GM21576 (cell line): ENCODE measurements at regions not wholly inside any gene's neighbourhood (a gene's known extent, or its start where the extent isn't known, plus 50 kb on each side); places are given as distances from the start of the nearest gene placed in this dataset.

ENCODE experiments used
- ATAC-seq: cut with Tn5 transposase; IDR thresholded peaks from one replicate; pipeline ENCODE4 v1.9.1; 2021; ENCODE audit warnings: mild to moderate bottlenecking, moderate library complexity; ENCODE audit not compliant: unreplicated experiment

DNA sequence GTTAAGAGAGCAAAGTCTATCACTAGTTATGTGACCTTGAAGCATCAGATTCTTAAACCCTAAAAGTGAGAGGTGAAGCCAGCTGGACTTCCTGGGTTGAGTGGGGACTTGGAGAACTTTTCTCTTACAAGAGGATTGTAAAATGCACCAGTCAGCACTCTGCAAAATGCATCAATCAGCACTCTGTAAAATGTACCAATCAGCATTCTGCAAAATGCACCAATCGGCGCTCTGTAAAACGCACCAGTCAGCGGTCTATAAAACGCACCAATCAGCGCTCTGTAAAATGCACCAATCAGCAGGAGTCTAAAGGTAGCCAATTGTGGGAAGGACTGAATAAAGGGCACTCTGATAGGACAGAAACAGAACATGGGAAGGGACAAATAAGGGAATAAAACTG is 291.6 kb upstream of the FAM98A start:
- no peak for ATAC-seq

GRCh38 chr2:33877348-33878016 is 278.4 kb upstream of the FAM98A start:
- no peak for ATAC-seq

GRCh38 chr2:33873076-33873605 is 274.0 kb upstream of the FAM98A start:
- ATAC-seq = no peak

DNA sequence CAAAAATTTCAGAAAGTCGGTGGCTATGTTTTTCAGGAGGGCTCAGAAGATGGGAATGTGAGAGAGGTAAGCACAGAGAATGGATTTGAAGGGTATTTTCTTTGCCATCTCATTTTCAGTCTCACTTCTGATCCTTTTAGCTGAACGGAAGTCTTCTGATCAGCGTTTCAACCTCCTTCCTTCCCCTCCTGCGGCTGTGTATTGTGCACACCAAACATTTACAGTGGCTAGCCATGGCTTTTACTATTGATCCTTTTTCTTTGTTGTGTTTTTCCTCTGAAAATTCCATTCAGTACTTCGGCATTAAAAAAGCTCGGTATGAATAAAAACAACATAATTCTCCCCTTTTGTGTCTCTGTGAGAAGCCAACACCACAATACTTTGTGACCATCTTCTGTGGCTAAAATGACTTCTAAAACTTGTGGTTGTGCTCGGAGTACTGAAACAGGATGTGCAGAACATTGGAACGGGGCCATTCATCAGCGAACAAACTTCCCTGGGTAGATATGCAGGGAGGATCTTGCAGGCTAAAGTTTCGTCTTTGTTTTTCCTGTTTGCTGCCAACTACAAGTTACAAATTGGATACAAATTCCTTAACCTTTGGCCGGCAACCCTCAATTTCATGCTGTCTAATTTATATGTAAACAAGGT is 260.8 kb upstream of the FAM98A start:
- no peak for ATAC-seq

DNA sequence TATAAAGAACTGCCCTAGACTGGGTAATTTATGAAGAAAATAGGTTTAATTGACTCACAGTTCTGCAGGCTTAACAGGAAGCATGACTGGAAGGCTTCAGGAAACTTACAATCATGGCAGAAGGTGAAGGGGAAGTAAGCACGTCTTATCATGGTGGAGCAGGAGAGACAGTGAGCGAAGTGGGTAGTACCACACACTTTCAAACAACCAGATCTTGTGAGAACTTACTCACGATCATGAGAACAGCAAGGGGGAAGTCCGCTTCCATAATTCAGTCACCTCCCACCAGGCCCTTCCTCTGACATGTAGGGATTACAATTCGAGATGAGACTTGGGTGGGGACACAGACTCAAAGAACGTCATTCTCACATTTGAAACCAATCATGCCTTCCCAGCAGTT is 260.1 kb upstream of the FAM98A start:
- ATAC-seq = no peak

DNA sequence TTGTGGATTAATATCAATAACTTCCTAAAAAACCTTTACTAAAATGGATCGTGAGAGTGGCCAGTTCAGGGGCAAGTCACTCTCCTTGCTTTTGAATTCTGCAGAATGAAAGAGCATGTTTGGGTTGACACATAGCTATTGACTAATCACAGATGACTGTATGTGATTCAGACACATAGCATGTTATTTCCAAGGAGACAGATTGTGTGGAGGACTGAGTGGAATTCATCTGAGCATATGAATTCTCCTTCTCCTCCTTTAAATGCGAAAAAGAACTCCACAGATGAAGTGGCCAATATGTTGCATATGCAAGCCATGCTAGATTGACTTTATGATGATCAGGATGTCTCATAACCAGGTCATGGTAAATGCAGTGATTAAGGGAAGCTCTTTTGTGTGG is 249.4 kb upstream of the FAM98A start:
- no peak for ATAC-seq

GRCh38 chr2:33839791-33840190 is 240.7 kb upstream of the FAM98A start:
- no peak for ATAC-seq

GRCh38 chr2:33836628-33837027 is 237.5 kb upstream of the FAM98A start:
- no peak for ATAC-seq

DNA sequence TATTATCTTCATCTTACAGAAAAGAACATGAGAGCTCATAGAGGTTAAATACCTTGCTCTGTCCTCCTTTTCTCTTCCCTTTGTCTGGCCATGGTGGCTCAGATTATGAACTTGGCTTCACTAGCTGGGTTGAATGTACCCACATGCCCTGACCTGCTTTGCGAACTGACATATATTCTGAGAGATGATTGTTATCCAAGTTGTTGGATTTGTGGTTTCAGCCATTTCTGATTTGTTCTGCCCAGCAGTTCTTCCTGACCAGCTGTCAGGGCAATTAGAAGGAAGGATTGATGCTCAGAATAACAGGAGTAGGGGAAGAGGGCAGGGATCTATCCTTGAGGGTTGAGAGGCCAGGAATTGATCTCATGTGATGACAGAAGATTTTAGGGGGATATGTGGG is 236.8 kb upstream of the FAM98A start:
- ATAC-seq = no peak

DNA sequence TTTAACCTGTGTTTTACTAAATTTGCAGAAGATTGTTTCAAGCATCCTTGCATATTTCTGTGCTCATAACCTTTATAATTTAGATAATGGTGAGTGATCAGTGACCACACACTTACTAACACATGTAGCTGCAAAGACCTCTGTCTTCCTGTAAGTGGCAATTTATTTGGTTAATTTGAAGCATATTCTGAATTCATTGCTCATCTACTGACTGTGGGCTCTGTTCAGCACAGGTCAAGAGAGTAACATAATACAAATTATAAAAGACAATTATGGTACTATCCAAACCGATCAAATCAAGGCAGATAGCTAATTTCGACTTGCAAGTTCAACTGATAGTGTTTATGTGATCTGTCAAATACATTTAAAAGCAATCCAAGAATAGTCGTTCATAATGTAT is 223.9 kb upstream of the FAM98A start:
- ATAC-seq = no peak

- no peak for ATAC-seq
These were observed 213.6 kb upstream of the FAM98A start for GRCh38 chr2:33812707-33813106.

- ATAC-seq = no peak
These were observed 211.1 kb upstream of the FAM98A start for GRCh38 chr2:33810046-33810835.

- ATAC-seq = no peak
These were observed 206.9 kb upstream of the FAM98A start for GRCh38 chr2:33806041-33806440.

DNA sequence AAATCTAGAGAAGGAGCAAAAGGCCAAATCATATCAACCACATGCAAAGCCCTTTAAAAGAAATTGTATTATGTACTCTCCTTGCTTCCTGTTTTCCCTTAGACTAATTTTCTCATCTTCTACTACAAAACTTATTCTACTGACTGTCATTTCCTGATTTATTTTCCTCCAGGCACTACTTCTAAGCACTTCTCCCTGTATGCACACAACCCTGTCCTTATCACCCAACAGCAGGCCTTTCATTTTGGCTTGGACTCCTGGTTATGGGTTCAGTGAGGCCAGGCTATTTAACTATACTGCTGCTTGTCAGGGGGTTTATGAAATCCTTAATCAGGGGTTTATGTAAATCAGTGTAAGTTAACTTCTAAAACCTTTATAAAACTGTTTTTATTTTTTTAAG is 205.1 kb upstream of the FAM98A start:
- ATAC-seq = no peak

GRCh38 chr2:33796511-33796910 is 197.4 kb upstream of the FAM98A start:
- no peak for ATAC-seq

GRCh38 chr2:33791625-33792024 is 192.5 kb upstream of the FAM98A start:
- no peak for ATAC-seq

DNA sequence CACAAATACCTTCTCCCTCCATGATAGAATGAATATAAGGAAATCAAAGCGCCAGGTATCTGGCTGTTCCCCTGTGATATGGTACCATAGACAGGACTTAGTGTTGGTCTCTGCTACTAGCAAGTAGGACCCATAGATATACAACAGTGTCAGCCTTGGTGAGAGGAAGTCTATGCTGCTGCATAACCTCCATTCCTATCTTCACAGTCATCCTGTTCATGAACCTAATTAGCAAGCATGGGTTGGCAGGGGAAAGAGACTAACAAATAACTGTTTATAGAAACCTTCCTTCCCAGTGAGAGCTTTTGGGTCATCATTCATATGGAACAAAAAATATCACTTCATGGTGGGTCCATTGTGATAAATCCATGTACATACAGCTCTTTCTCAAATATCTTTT is 188.9 kb upstream of the FAM98A start:
- no peak for ATAC-seq

- ATAC-seq = no peak
These were observed 187.8 kb upstream of the FAM98A start for GRCh38 chr2:33786881-33787280.

GRCh38 chr2:33785201-33786106 is 186.4 kb upstream of the FAM98A start:
- ATAC-seq = peak; percentile 94

GRCh38 chr2:33784488-33784887 is 185.4 kb upstream of the FAM98A start:
- ATAC-seq = no peak
